MG63 (cell line): ENCODE measurements at regions not wholly inside any gene's neighbourhood (a gene's known extent, or its start where the extent isn't known, plus 50 kb on each side); places are given as distances from the start of the nearest gene placed in this dataset.
A peak's percentile ranks its signal among the peaks of the same experiment; 100 is the strongest.
"Not testable (repeated sequence)": the region's sequence is repeated elsewhere in the genome, so short reads cannot be mapped to it uniquely, and the experiment has no call there.

Experiments used
- DNase-seq: peaks from one replicate; pipeline ENCODE4 v3.0.0-alpha.2; 2020
- H3K27me3 ChIP-seq: fragments of 250-450 bp; sonication (Bioruptor Pico); 2 replicates; pipeline ENCODE4 v1.5.1; 2020; ENCODE audit warnings: mild to moderate bottlenecking, moderate library complexity
- H3K36me3 ChIP-seq: fragments of 250-450 bp; sonication (Bioruptor Pico); 2 replicates; pipeline ENCODE4 v1.5.1; 2020; ENCODE audit warnings: mild to moderate bottlenecking, moderate library complexity
- H3K4me3 ChIP-seq: fragments of 250-450 bp; sonication (Bioruptor Pico); 2 replicates; pipeline ENCODE4 v1.5.1; 2020; ENCODE audit warnings: mild to moderate bottlenecking, moderate library complexity
- H3K9me3 ChIP-seq: fragments of 250-450 bp; sonication (Bioruptor Pico); 2 replicates; pipeline ENCODE4 v1.5.1; 2020; ENCODE audit warnings: mild to moderate bottlenecking, moderate library complexity

DNA sequence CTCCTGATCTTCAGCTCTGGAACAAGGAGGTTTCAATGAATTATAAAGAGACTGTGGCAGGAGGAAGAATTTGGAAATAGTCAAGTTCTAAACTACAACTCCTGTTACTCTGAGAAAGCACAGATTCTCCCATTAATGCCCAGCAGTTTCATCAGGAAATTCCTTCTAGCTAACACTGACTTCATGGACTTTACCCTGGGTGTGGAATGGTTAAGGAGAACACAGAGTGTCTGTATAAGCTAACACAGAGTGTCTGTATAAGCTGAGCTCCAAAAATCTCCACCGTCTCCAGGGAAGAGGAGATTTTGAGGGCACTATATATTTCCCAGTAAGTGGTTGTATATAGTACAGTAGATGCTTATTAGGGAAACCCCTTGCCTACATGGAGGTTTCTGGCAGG, 675.5 kb downstream of the XPNPEP1 start:
- no peak overlapping the region for H3K4me3 ChIP-seq
- no peaks in the 10 kb centered on the region for H3K27me3 ChIP-seq
- no peaks in the 10 kb centered on the region for H3K9me3 ChIP-seq
- no peaks in the 10 kb centered on the region for H3K36me3 ChIP-seq
- no peak for DNase-seq

DNA sequence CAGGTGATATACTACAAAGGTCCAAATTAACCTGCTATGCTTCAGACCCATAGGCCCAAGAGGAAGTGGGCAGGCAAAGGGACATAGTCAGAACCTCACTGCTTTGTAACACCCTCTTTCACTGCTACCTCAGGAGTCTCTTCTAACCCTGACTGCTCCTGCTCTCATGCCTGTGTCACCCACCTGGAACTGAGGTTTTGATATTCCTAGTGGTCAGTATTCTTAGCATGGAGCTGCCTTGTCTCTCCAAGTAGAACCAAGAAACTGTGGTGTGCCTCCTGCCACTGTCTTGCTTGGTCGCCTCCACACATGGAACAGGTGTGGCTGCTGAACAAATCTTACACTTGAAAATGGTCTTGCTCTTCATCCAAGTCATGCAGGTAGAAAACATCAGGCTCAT, 677.5 kb downstream of the XPNPEP1 start:
- Histone ChIP-seq H3K36me3 (no peaks in the 10 kb centered on the region), H3K4me3 (no peak overlapping the region), H3K27me3 (no peaks in the 10 kb centered on the region), H3K9me3 (no peaks in the 10 kb centered on the region)
- DNase-seq = no peak

DNA sequence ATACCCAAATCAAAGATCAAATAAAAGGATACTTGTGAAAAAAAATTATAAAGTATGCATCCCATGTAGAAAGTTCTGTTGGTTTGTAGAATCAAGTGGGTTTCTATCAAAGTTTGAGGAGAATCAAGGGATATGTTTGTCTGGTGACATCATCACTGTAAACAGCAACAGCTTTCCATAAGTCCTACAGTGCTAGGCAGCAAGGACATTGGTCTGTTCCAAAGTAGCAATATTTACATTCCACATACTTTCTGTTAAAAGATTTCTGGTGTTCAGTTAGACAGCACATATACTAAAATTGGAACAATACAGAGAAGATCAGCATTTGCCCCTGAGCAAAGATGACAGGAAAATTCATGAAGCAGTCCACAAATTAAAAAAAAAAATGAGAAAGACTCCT, 683.9 kb downstream of the XPNPEP1 start:
- no peak for DNase-seq
- H3K36me3 ChIP-seq = no peaks in the 10 kb centered on the region
- no peaks in the 10 kb centered on the region for H3K9me3 ChIP-seq
- no peak overlapping the region for H3K4me3 ChIP-seq
- H3K27me3 ChIP-seq = no peaks in the 10 kb centered on the region

DNA sequence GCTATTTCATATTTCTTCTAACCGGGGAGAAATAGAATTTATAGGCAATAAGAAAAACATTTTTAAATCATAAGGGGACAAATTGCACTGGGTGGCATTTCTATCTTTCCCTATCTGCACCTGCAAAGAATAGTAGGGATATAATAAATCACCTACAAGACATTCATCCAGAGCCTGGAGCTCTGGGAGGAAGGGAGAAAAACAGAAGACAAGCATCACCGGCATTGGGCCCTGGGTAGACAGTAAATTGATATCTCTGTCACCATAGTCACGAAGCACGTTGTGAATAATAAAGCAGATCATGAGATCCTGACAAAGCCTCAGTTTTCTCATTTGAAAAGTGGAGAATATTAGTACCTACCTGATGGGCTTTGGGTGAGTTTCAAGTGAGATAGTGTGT, 685.6 kb downstream of the XPNPEP1 start:
- DNase-seq = no peak
- Histone ChIP-seq H3K36me3 (no peaks in the 10 kb centered on the region), H3K9me3 (no peaks in the 10 kb centered on the region), H3K27me3 (no peaks in the 10 kb centered on the region), H3K4me3 (no peak overlapping the region)

DNA sequence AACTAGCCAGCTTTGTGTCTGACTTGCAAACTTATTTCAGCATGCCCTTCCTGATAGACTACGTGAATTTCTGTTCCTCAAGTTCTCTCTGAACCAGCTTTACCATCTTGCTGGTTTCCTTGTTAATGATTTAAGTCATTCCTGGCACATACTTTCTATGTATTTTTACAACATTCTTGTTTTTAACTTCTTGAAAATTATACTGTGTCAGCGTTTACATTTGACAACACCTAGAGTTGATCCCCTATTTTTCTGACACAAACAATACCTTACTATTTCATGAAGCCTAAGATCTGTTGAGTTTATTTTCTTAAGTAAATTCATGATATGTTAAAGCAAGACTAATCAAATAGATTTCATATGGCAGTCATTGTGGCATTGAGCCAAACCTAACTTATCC, 686.3 kb downstream of the XPNPEP1 start:
- Histone ChIP-seq H3K4me3 (no peak overlapping the region), H3K27me3 (no peaks in the 10 kb centered on the region), H3K9me3 (no peaks in the 10 kb centered on the region), H3K36me3 (no peaks in the 10 kb centered on the region)
- no peak for DNase-seq

DNA sequence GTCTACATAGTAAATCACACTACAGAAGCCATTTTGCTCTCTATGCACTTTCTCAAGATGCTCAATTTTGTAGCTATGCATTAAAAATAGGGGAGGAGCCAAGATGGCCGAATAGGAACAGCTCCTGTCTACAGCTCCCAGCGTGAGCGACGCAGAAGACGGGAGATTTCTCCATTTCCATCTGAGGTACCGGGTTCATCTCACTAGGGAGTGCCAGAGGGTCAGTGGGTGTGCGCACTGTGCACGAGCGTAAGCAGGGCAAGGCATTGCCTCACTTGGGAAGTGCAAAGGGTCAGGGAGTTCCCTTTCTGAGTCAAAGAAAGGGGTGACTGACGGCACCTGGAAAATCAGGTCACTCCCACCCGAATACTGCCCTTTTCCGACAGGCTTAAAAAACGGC, 699.8 kb downstream of the XPNPEP1 start:
- not testable (repeated sequence) for H3K9me3 ChIP-seq, H3K4me3 ChIP-seq, H3K36me3 ChIP-seq, H3K27me3 ChIP-seq, DNase-seq

DNA sequence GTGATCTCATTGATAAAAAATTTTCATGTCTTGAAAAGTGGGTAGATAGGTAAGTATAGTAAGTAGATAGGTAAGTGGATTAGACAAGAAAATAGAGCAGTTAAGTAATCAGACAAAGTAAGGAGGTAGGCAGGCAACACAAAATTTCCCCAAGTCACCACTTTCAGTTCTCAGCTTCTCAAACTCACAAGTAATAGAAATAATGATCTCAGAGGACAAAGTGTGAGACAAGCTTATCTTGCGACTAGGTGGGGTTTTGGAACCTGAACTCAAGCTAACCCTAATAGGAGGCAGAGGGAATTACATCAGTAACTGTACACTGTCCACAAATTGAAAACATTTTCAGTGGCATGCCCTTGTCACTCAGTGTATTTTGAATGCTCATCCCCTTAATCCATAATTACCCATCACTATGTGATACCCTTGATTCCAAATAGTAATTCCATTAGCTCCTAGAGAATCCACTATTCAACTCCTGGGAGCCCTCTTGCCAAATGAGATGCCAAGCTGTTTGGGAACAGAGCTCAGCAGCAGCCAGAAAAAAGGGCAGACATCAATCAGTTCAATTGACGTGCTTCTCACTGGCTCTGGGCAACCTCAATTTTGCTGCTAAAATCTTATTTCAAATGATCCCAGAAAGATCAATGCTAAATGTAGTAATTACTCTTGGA, 703.2 kb downstream of the XPNPEP1 start:
- H3K36me3 ChIP-seq = no peaks in the 10 kb centered on the region
- DNase-seq = no peak
- H3K9me3 ChIP-seq = no peaks in the 10 kb centered on the region
- H3K27me3 ChIP-seq = no peaks in the 10 kb centered on the region
- no peak overlapping the region for H3K4me3 ChIP-seq

DNA sequence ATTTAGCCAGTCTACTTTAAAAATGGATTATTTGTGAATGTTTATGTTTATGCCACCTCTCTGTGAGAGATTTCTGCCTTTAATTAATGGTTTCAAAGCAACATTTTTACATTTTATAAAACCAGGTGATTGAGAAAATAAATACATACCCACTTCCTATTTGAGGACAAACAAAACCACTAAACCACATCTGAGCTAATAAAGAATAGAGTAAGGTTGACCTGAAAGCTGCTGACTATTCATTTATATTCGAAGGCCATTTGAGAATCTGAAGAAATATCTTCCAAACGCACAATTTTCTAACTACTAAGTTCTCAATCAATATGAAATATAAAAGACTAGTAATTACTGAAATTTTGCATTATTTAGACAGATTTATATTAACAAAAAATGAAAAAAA, 705.1 kb downstream of the XPNPEP1 start:
- no peak for DNase-seq
- no peaks in the 10 kb centered on the region for H3K27me3 ChIP-seq
- no peaks in the 10 kb centered on the region for H3K9me3 ChIP-seq
- no peak overlapping the region for H3K4me3 ChIP-seq
- no peaks in the 10 kb centered on the region for H3K36me3 ChIP-seq

DNA sequence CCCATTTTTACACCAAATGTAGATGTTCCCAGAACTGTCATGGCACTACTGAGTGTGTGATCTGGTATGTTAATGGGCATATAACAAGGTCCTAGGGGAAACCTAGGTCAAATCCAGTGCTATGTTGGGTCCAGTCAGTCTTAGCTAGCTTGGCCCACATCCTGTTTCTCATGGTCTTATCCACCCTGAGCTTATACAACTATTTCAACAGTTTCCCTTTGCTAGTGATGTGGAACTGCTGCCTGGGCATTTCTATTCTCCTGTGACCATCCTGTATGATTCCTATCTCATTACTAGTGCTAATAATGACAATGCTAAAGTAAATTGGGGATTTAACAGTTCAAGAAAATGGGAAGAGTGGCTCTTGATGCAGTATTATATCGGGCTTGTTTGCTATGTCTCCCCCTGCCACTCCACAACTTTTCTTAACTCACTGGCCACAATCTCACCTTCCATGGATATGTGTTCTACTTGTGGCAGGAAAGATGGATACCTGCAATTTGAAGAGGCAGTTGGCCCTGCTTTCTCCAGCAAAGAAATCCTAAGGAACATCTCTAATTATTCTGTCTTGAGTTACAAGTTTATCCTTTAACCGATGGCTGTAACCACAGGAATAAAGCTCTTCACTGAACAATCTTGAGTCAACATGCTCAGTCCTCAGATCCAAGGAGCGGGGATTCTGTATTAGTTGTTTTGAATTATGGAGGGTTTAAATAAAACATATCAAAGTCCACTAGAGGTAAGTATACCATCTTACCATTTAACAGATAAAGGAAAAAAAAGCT, 707.8 kb downstream of the XPNPEP1 start:
- Histone ChIP-seq H3K9me3 (no peaks in the 10 kb centered on the region), H3K36me3 (no peaks in the 10 kb centered on the region), H3K4me3 (no peak overlapping the region), H3K27me3 (no peaks in the 10 kb centered on the region)
- no peak for DNase-seq

DNA sequence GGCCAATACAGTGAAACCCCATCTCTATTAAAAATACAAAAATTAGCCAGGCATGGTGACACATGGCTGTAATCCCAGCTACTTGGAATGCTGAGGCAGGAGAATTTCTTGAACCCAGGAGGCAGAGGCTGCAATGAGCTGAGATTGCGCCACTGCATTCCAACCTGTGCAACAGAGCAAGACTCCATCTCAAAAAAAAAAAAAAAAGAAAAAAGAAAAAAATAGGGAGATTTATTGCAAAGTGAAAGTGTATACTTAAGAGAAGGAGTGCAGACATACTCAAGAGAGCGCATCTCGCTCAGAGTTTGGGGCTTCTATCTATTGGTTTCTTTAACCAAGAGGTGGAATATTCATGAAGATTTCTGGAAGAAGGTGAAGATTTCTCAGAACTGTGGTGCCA, 708.4 kb downstream of the XPNPEP1 start:
- H3K36me3 ChIP-seq, H3K4me3 ChIP-seq, H3K27me3 ChIP-seq, H3K9me3 ChIP-seq, DNase-seq: not testable (repeated sequence)

DNA sequence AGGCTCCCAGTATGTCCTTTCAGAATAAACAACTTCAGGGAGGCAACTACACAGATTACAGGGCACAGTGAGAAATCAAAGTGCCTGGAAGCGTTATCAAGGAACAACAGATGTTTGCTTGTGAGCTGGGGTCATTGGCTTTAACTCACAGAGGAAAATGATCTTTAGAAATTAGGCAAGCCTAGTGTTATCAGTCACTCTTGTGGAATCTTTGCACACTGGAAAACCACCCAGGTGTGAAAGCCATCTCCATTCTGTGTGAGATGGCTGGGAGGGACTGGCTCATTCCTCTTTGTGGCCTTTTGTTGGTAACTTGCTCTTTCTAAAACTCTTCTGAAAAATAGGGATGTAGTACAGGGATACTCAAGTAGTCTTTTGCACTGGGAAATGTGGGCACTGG, 716.0 kb downstream of the XPNPEP1 start:
- no peak for DNase-seq

DNA sequence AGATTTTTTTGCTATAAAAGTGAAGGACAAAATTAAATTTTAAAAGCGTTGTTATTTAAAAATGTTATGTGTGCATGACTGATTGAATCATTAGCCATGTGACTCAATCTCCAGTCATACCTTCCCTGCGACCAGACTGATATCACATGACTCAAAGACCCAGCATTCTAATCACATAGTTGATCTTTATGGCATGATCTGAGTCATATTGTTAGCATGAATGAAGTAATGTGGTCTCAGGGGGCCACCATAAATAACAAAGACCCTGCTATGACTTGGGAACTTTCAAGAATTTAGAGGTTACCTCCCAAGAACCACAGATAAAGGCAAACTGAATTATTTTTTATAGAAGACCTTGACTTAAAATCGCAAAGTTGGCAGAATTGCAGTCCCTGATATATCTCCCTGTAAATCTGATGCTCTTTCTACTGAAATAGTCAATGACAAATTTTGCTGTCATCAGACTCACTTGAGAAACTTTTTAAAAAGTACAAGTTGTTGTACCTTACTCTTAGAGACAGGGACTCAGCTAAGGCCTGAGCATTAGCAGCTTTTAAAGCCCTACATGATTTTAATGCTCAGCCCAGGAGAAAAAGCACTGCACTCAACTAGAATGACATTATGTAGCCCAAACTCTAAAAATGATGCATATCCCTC, 717.3 kb downstream of the XPNPEP1 start:
- peak; percentile 0 for DNase-seq
- no peaks in the 10 kb centered on the region for H3K36me3 ChIP-seq
- no peak overlapping the region for H3K4me3 ChIP-seq
- H3K9me3 ChIP-seq = no peaks in the 10 kb centered on the region
- H3K27me3 ChIP-seq = no peaks in the 10 kb centered on the region

More for the DNA sequence above, 716.0 kb downstream of the XPNPEP1 start:
- no peaks in the 10 kb centered on the region for H3K27me3 ChIP-seq
- no peak overlapping the region for H3K4me3 ChIP-seq
- H3K9me3 ChIP-seq = no peaks in the 10 kb centered on the region
- no peaks in the 10 kb centered on the region for H3K36me3 ChIP-seq

DNA sequence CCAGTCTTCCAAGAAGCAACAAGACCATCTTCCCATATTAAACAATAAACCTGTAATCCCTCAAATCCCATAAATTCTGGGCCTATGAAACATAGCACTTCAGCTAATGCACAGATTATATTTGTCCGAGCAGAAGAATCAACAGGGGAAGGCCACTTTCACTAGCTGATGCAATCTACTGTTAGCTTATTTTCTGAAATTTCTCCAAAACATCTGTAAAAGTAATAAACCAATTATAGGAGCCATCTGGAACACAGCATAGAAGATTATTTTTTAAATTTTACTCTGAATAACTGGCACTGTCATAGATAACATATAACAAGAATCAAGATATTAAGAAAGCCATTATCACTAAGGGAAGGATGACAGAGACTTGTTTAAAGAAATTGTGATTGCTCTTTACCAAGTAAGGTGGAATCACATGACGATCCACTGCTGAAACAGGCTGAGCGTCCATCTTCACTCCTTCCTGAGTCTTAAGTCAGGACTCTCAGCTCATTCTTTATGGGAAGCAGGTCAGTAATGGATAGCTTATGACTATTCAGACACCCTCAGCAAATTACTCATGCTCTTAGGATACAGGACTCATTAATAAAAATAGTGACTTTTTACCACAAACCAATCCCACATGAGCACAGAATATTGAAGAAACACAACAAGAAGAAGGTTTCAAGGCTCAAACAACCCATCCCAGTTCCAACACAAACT, 719.5 kb downstream of the XPNPEP1 start:
- Histone ChIP-seq H3K27me3 (no peaks in the 10 kb centered on the region), H3K36me3 (no peaks in the 10 kb centered on the region), H3K9me3 (no peaks in the 10 kb centered on the region), H3K4me3 (no peak overlapping the region)
- no peak for DNase-seq

DNA sequence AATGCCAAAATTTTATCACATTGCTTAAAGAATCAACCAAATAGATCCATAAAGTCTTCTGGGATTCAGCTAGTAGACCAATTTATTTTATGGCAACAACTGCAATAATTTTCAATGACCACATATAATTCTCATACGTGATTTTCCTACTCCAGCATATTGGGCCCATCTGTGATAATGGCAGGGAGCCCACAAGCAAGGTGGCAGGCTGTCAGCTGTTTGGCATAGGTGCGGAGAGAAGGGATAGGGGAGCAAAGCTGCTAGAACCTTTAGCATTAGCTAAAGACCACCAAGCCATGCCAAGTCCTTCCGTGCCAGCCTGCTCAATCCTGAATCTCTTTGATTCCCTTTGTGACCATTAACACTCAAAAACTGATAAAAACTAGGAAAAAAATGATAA, 721.2 kb downstream of the XPNPEP1 start:
- Histone ChIP-seq H3K36me3 (no peaks in the 10 kb centered on the region), H3K4me3 (no peak overlapping the region), H3K27me3 (no peaks in the 10 kb centered on the region), H3K9me3 (no peaks in the 10 kb centered on the region)
- DNase-seq = no peak

DNA sequence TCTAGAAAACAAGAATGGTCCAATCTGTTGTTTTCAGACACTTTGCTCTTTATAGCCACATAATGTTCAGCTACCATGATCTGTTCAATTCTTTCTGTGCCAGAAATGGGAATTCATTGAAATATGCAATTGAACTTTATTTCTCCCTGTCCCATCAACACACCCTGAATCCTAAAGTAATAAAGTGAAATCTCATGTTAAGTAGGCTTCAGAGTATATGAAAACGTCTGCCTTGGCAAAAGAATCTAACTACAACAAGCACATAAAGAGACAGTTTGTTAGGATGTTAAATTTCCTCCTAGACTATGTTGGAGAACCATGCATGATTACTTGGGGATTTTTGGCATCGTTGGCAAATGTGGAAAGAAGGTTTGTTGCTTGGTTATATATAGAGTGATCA, 722.7 kb downstream of the XPNPEP1 start:
- Histone ChIP-seq H3K9me3 (no peaks in the 10 kb centered on the region), H3K4me3 (no peak overlapping the region), H3K36me3 (no peaks in the 10 kb centered on the region), H3K27me3 (no peaks in the 10 kb centered on the region)
- DNase-seq = no peak

DNA sequence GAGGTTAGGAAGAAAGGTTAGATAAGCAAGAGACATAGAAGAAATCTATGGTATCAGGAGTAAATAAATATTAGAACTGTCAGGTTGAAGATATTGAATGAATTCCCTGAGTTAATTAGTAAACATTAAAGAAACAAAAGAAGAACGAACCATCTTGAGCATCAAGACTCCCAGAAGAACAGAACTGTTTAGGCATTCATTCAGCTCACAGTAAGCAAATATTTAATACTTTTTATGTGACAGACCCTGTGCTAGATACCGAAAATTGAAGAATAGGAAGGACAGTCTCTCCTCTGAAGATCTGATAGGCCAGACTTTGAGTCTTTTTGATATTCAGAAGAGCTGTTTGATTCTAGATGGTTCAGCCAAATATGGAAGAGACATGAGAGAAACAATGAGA, 731.5 kb downstream of the XPNPEP1 start:
- Histone ChIP-seq H3K27me3 (no peaks in the 10 kb centered on the region), H3K36me3 (no peaks in the 10 kb centered on the region), H3K4me3 (no peak overlapping the region), H3K9me3 (peaks cover 2% of the 10 kb centered on the region; the same call in 1 of the 2 replicates)
- no peak for DNase-seq

DNA sequence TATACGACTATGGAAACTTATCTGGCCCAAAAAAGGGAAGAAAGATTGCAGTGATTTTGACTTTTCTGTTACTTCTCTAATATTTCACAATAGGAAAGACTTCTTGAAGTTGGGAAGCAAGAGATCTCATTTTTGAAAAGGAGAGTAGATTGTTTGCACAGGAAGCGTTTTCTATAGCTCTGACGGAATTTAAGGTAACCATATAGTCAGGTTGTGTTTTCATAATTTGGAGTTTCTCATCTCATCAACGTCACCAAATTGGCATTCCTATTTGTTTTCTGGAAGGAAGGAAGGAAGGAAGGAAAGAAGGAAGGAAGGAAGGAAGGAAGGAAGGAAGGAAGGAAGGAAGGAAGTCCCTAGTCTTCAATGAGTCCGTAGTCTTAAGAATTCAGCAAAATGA, 732.0 kb downstream of the XPNPEP1 start:
- no peak for DNase-seq
- Histone ChIP-seq H3K4me3 (no peak overlapping the region), H3K36me3 (no peaks in the 10 kb centered on the region), H3K27me3 (no peaks in the 10 kb centered on the region), H3K9me3 (peaks cover 2% of the 10 kb centered on the region; the same call in 1 of the 2 replicates)
